ENCODE measurements at regions not wholly inside any gene's neighbourhood (a gene's known extent, or its start where the extent isn't known, plus 50 kb on each side); places are given as distances from the start of the nearest gene placed in this dataset.

- Histone ChIP-seq H3K36me3 (ENCODE audit: control insufficient read depth in 4 of 4, insufficient read depth in 4 of 4, low read length in 4 of 4) (no peaks in the 10 kb centered on the region), H3K9me3 (ENCODE audit: control insufficient read depth in 4 of 4, insufficient read depth in 3 of 4, low read length in 3 of 4) (no peaks in the 10 kb centered on the region), H3K4me1 (ENCODE audit: control insufficient read depth in 5 of 5, insufficient read depth in 5 of 5, low read length in 5 of 5) (peaks cover 0 to 13% (median 4%) of the 10 kb centered on the region in 5 donors), H3K27ac (ENCODE audit: low read depth in 1 of 2, low read length in 1 of 2) (no peak overlapping the region), H3K4me3 (no peak overlapping the region), H3K9ac (ENCODE audit: insufficient read depth in 1 of 2, low read length in 2 of 2) (no peak overlapping the region), H3K27me3 (ENCODE audit: control insufficient read depth in 3 of 3, insufficient read depth in 3 of 3, low read length in 2 of 3) (no peaks in the 10 kb centered on the region)
- ATAC-seq (ENCODE audit: insufficient read depth, low FRiP score) = no peak
- 51 to 53% methylated on average over 3 of the region's 3 CpGs for whole genome bisulfite sequencing, 2 donors
- DNase-seq = peak in 2 of 3 donors; percentile 78 to 80
- peak; percentile 41 for TF ChIP-seq CTCF (IDR thresholded peaks at IDR 0.05; ENCODE audit: control extremely low read depth, extremely low read depth)
Observed at GRCh38 chr4:123102897-123103471, 180.6 kb upstream of the NUDT6 start.

DNA sequence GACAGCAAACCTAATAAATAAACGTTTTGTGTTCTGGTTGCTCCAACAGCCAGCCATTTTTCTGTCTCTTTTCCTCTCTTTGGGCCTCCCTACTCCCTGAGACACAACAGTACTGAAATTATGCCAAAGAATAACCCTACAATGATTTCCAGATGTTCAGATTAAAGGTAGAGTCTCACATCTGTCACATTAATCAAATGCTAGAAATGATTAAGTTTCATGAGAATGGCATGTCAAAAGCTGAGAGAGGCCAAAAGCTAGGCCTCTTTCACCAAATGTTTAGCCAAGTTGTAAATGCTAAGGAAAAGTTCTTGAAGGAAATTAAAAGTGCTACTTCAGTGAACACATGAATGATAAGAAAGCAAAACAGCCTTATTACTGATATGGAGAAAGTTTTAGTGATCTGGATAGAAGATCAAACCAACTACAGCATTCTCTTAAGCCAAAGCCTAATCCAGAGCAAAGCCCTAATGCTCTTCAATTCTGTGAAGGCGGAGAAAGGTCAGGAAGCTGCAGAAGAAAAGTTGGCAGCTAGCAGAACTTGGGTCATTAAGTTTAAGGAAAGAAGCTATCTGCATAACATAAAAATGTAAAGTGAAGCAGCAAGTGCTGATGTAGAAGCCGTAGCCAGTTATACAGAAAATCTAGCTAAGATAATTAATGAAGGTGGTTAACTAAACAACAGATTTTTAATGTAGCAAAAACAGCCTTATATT is 182.1 kb upstream of the NUDT6 start:
- no peaks in the 10 kb centered on the region for H3K9me3 ChIP-seq (ENCODE audit: control insufficient read depth in 4 of 4, insufficient read depth in 3 of 4, low read length in 3 of 4)
- H3K4me3 ChIP-seq = no peak overlapping the region
- TF ChIP-seq CTCF (IDR thresholded peaks at IDR 0.05; ENCODE audit: control extremely low read depth, extremely low read depth) = no peak
- no peak overlapping the region for H3K27ac ChIP-seq (ENCODE audit: low read depth in 1 of 2, low read length in 1 of 2)
- no peaks in the 10 kb centered on the region for H3K36me3 ChIP-seq (ENCODE audit: control insufficient read depth in 4 of 4, insufficient read depth in 4 of 4, low read length in 4 of 4)
- peaks cover 0 to 14% (median 4%) of the 10 kb centered on the region in 5 donors for H3K4me1 ChIP-seq (ENCODE audit: control insufficient read depth in 5 of 5, insufficient read depth in 5 of 5, low read length in 5 of 5)
- ATAC-seq (ENCODE audit: insufficient read depth, low FRiP score) = no peak
- no peaks in the 10 kb centered on the region for H3K27me3 ChIP-seq (ENCODE audit: control insufficient read depth in 3 of 3, insufficient read depth in 3 of 3, low read length in 2 of 3)
- H3K9ac ChIP-seq (ENCODE audit: insufficient read depth in 1 of 2, low read length in 2 of 2) = no peak overlapping the region
- DNase-seq = peak in 1 of 3 donors; percentile 33
- WGBS, 2 donors = 78 to 83% methylated on average over 3 of the region's 3 CpGs

- DNase-seq (no peak), ATAC-seq (ENCODE audit: insufficient read depth, low FRiP score) (no peak)
- Histone ChIP-seq H3K36me3 (ENCODE audit: control insufficient read depth in 4 of 4, insufficient read depth in 4 of 4, low read length in 4 of 4) (no peaks in the 10 kb centered on the region), H3K27me3 (ENCODE audit: control insufficient read depth in 3 of 3, insufficient read depth in 3 of 3, low read length in 2 of 3) (no peaks in the 10 kb centered on the region), H3K4me1 (ENCODE audit: control insufficient read depth in 5 of 5, insufficient read depth in 5 of 5, low read length in 5 of 5) (peaks cover 0 to 20% (median 6%) of the 10 kb centered on the region in 5 donors), H3K4me3 (no peak overlapping the region), H3K9me3 (ENCODE audit: control insufficient read depth in 4 of 4, insufficient read depth in 3 of 4, low read length in 3 of 4) (no peaks in the 10 kb centered on the region), H3K9ac (ENCODE audit: insufficient read depth in 1 of 2, low read length in 2 of 2) (no peak overlapping the region), H3K27ac (ENCODE audit: low read depth in 1 of 2, low read length in 1 of 2) (no peak overlapping the region)
- TF ChIP-seq CTCF (IDR thresholded peaks at IDR 0.05; ENCODE audit: control extremely low read depth, extremely low read depth) = no peak
- WGBS, 2 donors = 94 to 95% methylated on average over 5 of the region's 5 CpGs
Observed at GRCh38 chr4:123105026-123105420, 182.6 kb upstream of the NUDT6 start.
